CD4-positive, alpha-beta T cell (primary cell): ENCODE measurements at regions not wholly inside any gene's neighbourhood (a gene's known extent, or its start where the extent isn't known, plus 50 kb on each side); places are given as distances from the start of the nearest gene placed in this dataset.

Source experiments
- ATAC-seq: fragments of 200-7000 bp; cut with Tn5 transposase; one replicate; pipeline ENCODE4 v1.10.0; 2022; ENCODE audit warnings: mild to moderate bottlenecking; ENCODE audit not compliant: poor library complexity
- CTCF ChIA-PET: fragments of 350-600 bp; sonication (Branson Sonifier 250); formaldehyde crosslinking; loops from one replicate; lab custom pipeline; 2021; ENCODE audit warnings: antibody characterized with exemption, inconsistent platforms; lab: Charles Lee
- POLR2A ChIA-PET: fragments of 350-600 bp; sonication (Branson Sonifier 250); formaldehyde crosslinking; loops from one replicate; lab custom pipeline; 2021; ENCODE audit warnings: antibody characterized with exemption, inconsistent platforms; lab: Charles Lee
- DNase-seq, 14 experiments: peaks; one replicate each; pipeline ENCODE4 v3.0.0-alpha.2; 2013 to 2020; ENCODE audit warnings: mixed read lengths in 2 of 14
- H3K27ac ChIP-seq, 2 donors: one replicate each; pipeline versions ENCODE4 v1.5.1 to v1.7.0; 2013; ENCODE audit warnings: low read length in 2 of 2, low read depth in 1 of 2, mild to moderate bottlenecking in 1 of 2
- H3K27me3 ChIP-seq, 2 experiments: 1 replicate in 1 of 2; 2 replicates in 1 of 2; pipeline versions ENCODE4 v1.6.1 to v1.7.0; 2013; ENCODE audit warnings: low read length in 2 of 2, control low read depth in 1 of 2, mild to moderate bottlenecking in 1 of 2, moderate library complexity in 1 of 2; ENCODE audit not compliant: insufficient read depth in 2 of 2, control insufficient read depth in 1 of 2
- H3K36me3 ChIP-seq: one replicate; pipeline ENCODE4 v1.6.1; 2013; ENCODE audit warnings: low read length, control low read depth; ENCODE audit not compliant: insufficient read depth
- H3K4me1 ChIP-seq: one replicate; pipeline ENCODE4 v1.6.1; 2013; ENCODE audit warnings: low read length, control low read depth; ENCODE audit not compliant: insufficient read depth
- H3K4me3 ChIP-seq: one replicate; pipeline ENCODE4 v1.5.1; 2013; ENCODE audit warnings: mild to moderate bottlenecking, low read length, moderate library complexity
- H3K9me3 ChIP-seq, 2 experiments: 1 replicate in 1 of 2; 2 replicates in 1 of 2; pipeline versions ENCODE4 v1.6.1 to v1.7.0; 2013; ENCODE audit warnings: low read length in 2 of 2, mild to moderate bottlenecking in 2 of 2, control low read depth in 1 of 2, moderate library complexity in 1 of 2; ENCODE audit not compliant: control insufficient read depth in 1 of 2, insufficient read depth in 1 of 2
- H3K27ac Mint-ChIP-seq: one replicate; pipeline ENCODE4 v1.8.0; 2020; ENCODE audit warnings: mixed read lengths
- H3K27me3 Mint-ChIP-seq: one replicate; pipeline ENCODE4 v1.8.0; 2021; ENCODE audit warnings: mixed read lengths
- H3K36me3 Mint-ChIP-seq: one replicate; pipeline ENCODE4 v1.8.0; 2021; ENCODE audit warnings: low read depth, mixed read lengths
- H3K4me1 Mint-ChIP-seq: one replicate; pipeline ENCODE4 v1.8.0; 2021; ENCODE audit warnings: low read depth, mixed read lengths
- H3K4me3 Mint-ChIP-seq: one replicate; pipeline ENCODE4 v1.8.0; 2020; ENCODE audit warnings: mild to moderate bottlenecking, mixed read lengths
- H3K9me3 Mint-ChIP-seq: one replicate; pipeline ENCODE4 v1.8.0; 2020; ENCODE audit warnings: mixed read lengths
- CTCF ChIP-seq: fragments of 200-600 bp; IDR thresholded peaks from one replicate; pipeline ENCODE4 v1.8.0; 2022; ENCODE audit warnings: antibody characterized with exemption, mild to moderate bottlenecking
- intact Hi-C, 2 experiments: fragments of 100-400 bp; cut with DNase I in 1 of 2; cut with micrococcal nuclease in 1 of 2; formaldehyde crosslinking; loops; one replicate each; pipeline versions ENCODE4 v1.15.1 to v1.9.0; 2023 to 2025; cut with DNase I, micrococcal nuclease

- DNase-seq (no peak), ATAC-seq (no peak)
- H3K4me1 Mint-ChIP-seq = no peaks in the 10 kb centered on the region
- H3K4me1 ChIP-seq = no peaks in the 10 kb centered on the region
- CTCF ChIA-PET = no interaction called here
- H3K27me3 ChIP-seq = no peaks in the 10 kb centered on the region
- POLR2A ChIA-PET = no interaction called here
- H3K9me3 Mint-ChIP-seq = peaks cover 3% of the 10 kb centered on the region
- H3K36me3 Mint-ChIP-seq = no peaks in the 10 kb centered on the region
- no peak for TF ChIP-seq CTCF
- H3K9me3 ChIP-seq = peaks cover 0 to 9% of the 10 kb centered on the region in 2 experiments
- H3K4me3 Mint-ChIP-seq = no peak overlapping the region
- peaks cover 6% of the 10 kb centered on the region for H3K27me3 Mint-ChIP-seq
- H3K36me3 ChIP-seq = no peaks in the 10 kb centered on the region
- intact Hi-C loops = no loop called here
- no peak overlapping the region for H3K4me3 ChIP-seq
- H3K27ac ChIP-seq = no peak overlapping the region
- no peak overlapping the region for H3K27ac Mint-ChIP-seq
These were observed 166.1 kb upstream of the NTM start for GRCh38 chr11:131204282-131204681.

GRCh38 chr11:131204765-131205380 is 165.5 kb upstream of the NTM start:
- intact Hi-C loops = no loop called here
- Mint-ChIP-seq H3K27ac (no peak overlapping the region), H3K4me1 (no peaks in the 10 kb centered on the region), H3K9me3 (no peaks in the 10 kb centered on the region), H3K4me3 (no peak overlapping the region), H3K36me3 (no peaks in the 10 kb centered on the region), H3K27me3 (peaks cover 6% of the 10 kb centered on the region)
- Histone ChIP-seq H3K27ac (no peak overlapping the region), H3K4me1 (no peaks in the 10 kb centered on the region), H3K4me3 (no peak overlapping the region), H3K27me3 (no peaks in the 10 kb centered on the region), H3K36me3 (no peaks in the 10 kb centered on the region), H3K9me3 (peaks cover 0 to 9% of the 10 kb centered on the region in 2 experiments)
- no peak for TF ChIP-seq CTCF
- ChIA-PET POLR2A (no interaction called here), CTCF (no interaction called here)
- no peak for ATAC-seq
- no peak for DNase-seq

GRCh38 chr11:131206671-131207070 is 163.7 kb upstream of the NTM start:
- H3K36me3 ChIP-seq = no peaks in the 10 kb centered on the region
- POLR2A ChIA-PET = no interaction called here
- no peaks in the 10 kb centered on the region for H3K36me3 Mint-ChIP-seq
- intact Hi-C loops = no loop called here
- no peaks in the 10 kb centered on the region for H3K4me1 ChIP-seq
- H3K9me3 Mint-ChIP-seq = no peaks in the 10 kb centered on the region
- H3K9me3 ChIP-seq = peaks cover 0 to 9% of the 10 kb centered on the region in 2 experiments
- TF ChIP-seq CTCF = no peak
- H3K4me3 ChIP-seq = no peak overlapping the region
- H3K27ac ChIP-seq = no peak overlapping the region
- H3K27ac Mint-ChIP-seq = no peak overlapping the region
- H3K27me3 ChIP-seq = no peaks in the 10 kb centered on the region
- H3K4me1 Mint-ChIP-seq = no peaks in the 10 kb centered on the region
- H3K27me3 Mint-ChIP-seq = peaks cover 6% of the 10 kb centered on the region
- DNase-seq (no peak), ATAC-seq (no peak)
- CTCF ChIA-PET = no interaction called here
- no peak overlapping the region for H3K4me3 Mint-ChIP-seq
